IMR-90 (cell line): ENCODE measurements at regions not wholly inside any gene's neighbourhood (a gene's known extent, or its start where the extent isn't known, plus 50 kb on each side); places are given as distances from the start of the nearest gene placed in this dataset.

Experiments used
- ATAC-seq: fragments of 200-7000 bp; cut with Tn5 transposase; 2 replicates; pipeline ENCODE4 v1.9.1; 2020; ENCODE audit warnings: low read depth, mild to moderate bottlenecking, moderate library complexity
- BruUV-seq: library from RNA; stranded (reverse); fragments of 400-500 nt; replicated peaks from 2 replicates; lab custom pipeline; 2021; lab: Mats Ljungman, UMichigan
- CTCF ChIA-PET: fragments of 300-600 bp; formaldehyde crosslinking; extraction: SDS; loops from one replicate; lab custom pipeline; 2021; ENCODE audit warnings: antibody characterized with exemption; lab: Yijun Ruan, JAX
- POLR2A ChIA-PET: fragments of 300-600 bp; sonication (Branson Sonifier 250); formaldehyde crosslinking; loops from one replicate; lab custom pipeline; 2022; ENCODE audit warnings: antibody characterized with exemption; ENCODE audit not compliant: unreplicated experiment; lab: Charles Lee
- DNase-seq: peaks from one replicate; pipeline ENCODE4 v3.0.0; 2013
- H2AFZ ChIP-seq: replicated peaks from 2 replicates; pipeline ENCODE3; 2013; ENCODE audit warnings: low read length, mild to moderate bottlenecking; ENCODE audit not compliant: poor library complexity
- H2AK5ac ChIP-seq: 2 replicates; pipeline ENCODE4 v1.6.1; 2013; ENCODE audit warnings: low read depth, low read length, inconsistent platforms
- H2AK9ac ChIP-seq: replicated peaks from 2 replicates; pipeline ENCODE3; 2013; ENCODE audit warnings: mild to moderate bottlenecking, low read depth, low read length, moderate library complexity; ENCODE audit not compliant: poor library complexity
- H2BK120ac ChIP-seq: 2 replicates; pipeline ENCODE4 v1.6.1; 2013; ENCODE audit warnings: low read depth, low read length, inconsistent platforms
- H2BK15ac ChIP-seq: 3 replicates; pipeline ENCODE4 v1.6.1; 2013; ENCODE audit warnings: low read depth, low read length, inconsistent platforms
- H2BK20ac ChIP-seq: 2 replicates; pipeline ENCODE4 v1.6.1; 2013; ENCODE audit warnings: low read depth, mild to moderate bottlenecking, inconsistent platforms, low read length, moderate library complexity
- H2BK5ac ChIP-seq: 2 replicates; pipeline ENCODE4 v1.6.1; 2013; ENCODE audit warnings: mild to moderate bottlenecking, low read depth, low read length, inconsistent platforms; ENCODE audit not compliant: poor library complexity, severe bottlenecking
- H3K14ac ChIP-seq: replicated peaks from 2 replicates; pipeline ENCODE4 v1.6.1; 2013; ENCODE audit warnings: low read depth, low read length, inconsistent platforms
- H3K18ac ChIP-seq: 2 replicates; pipeline ENCODE4 v1.6.1; 2013; ENCODE audit warnings: low read depth, low read length, control low read depth
- H3K23ac ChIP-seq: 2 replicates; pipeline ENCODE4 v1.6.1; 2013; ENCODE audit warnings: low read depth, low read length, inconsistent platforms
- H3K27ac ChIP-seq: 2 replicates; pipeline ENCODE4 v1.5.1; 2013; ENCODE audit warnings: mild to moderate bottlenecking, control low read depth, low read length; ENCODE audit not compliant: insufficient read depth
- H3K27me3 ChIP-seq: 2 replicates; pipeline ENCODE4 v1.6.1; 2013; ENCODE audit warnings: low read length; ENCODE audit not compliant: control insufficient read depth, insufficient read depth
- H3K36me3 ChIP-seq: 2 replicates; pipeline ENCODE4 v1.6.1; 2013; ENCODE audit warnings: low read length, mixed read lengths; ENCODE audit not compliant: control insufficient read depth, insufficient read depth
- H3K4ac ChIP-seq: 2 replicates; pipeline ENCODE4 v1.6.1; 2013; ENCODE audit warnings: low read depth, low read length, inconsistent platforms
- H3K4me1 ChIP-seq: 2 replicates; pipeline ENCODE4 v1.6.1; 2013; ENCODE audit warnings: low read length, mixed read lengths; ENCODE audit not compliant: control insufficient read depth, insufficient read depth
- H3K4me2 ChIP-seq: 2 replicates; pipeline ENCODE4 v1.6.1; 2013; ENCODE audit warnings: low read depth, mild to moderate bottlenecking, control low read depth, low read length, moderate library complexity
- H3K4me3 ChIP-seq: 2 replicates; pipeline ENCODE4 v1.5.1; 2013; ENCODE audit warnings: low read depth, mild to moderate bottlenecking, control low read depth, low read length, moderate library complexity; ENCODE audit not compliant: insufficient read depth
- H3K56ac ChIP-seq: 2 replicates; pipeline ENCODE4 v1.6.1; 2013; ENCODE audit warnings: low read length, inconsistent platforms; ENCODE audit not compliant: insufficient read depth; ENCODE audit errors: extremely low read depth
- H3K79me1 ChIP-seq, 2 experiments: 2 replicates each; pipeline ENCODE4 v1.6.1; 2013; ENCODE audit warnings: low read length in 2 of 2, inconsistent platforms in 1 of 2, low read depth in 1 of 2
- H3K9ac ChIP-seq: 2 replicates; pipeline ENCODE4 v1.6.1; 2013; ENCODE audit warnings: low read depth, low read length, control low read depth
- H3K9me1 ChIP-seq: 2 replicates; pipeline ENCODE4 v1.6.1; 2013; ENCODE audit warnings: low read length, inconsistent platforms; ENCODE audit not compliant: insufficient read depth
- H3K9me3 ChIP-seq: 2 replicates; pipeline ENCODE4 v1.6.1; 2013; ENCODE audit warnings: low read length; ENCODE audit not compliant: control insufficient read depth, insufficient read depth
- H4K20me1 ChIP-seq: 2 replicates; pipeline ENCODE4 v1.6.1; 2013; ENCODE audit warnings: low read length, inconsistent platforms; ENCODE audit not compliant: insufficient read depth
- H4K5ac ChIP-seq: 2 replicates; pipeline ENCODE4 v1.6.1; 2013; ENCODE audit warnings: mild to moderate bottlenecking, low read depth, low read length, control low read depth
- H4K8ac ChIP-seq, 2 experiments: 2 replicates each; pipeline ENCODE4 v1.6.1; 2013; ENCODE audit warnings: low read depth in 2 of 2, low read length in 2 of 2, control low read depth in 1 of 2, inconsistent platforms in 1 of 2
- H4K91ac ChIP-seq: 2 replicates; pipeline ENCODE4 v1.6.1; 2013; ENCODE audit warnings: low read depth, low read length, inconsistent platforms; ENCODE audit not compliant: insufficient read depth
- BHLHE40 ChIP-seq: fragments of 150-350 bp; IDR thresholded peaks from 2 replicates; pipeline ENCODE4 v1.6.1; 2016; ENCODE audit warnings: mild to moderate bottlenecking, low read depth, low read length
- CEBPB ChIP-seq: IDR thresholded peaks from 2 replicates; pipeline ENCODE4 v1.6.1; 2012; ENCODE audit warnings: low read depth, low read length, improper control_type of control experiment
- CHD1 ChIP-seq: IDR thresholded peaks from 2 replicates; pipeline ENCODE4 v1.6.1; 2012; ENCODE audit warnings: low read depth, low read length, improper control_type of control experiment
- FOS ChIP-seq: fragments of 150-350 bp; IDR thresholded peaks from 2 replicates; pipeline ENCODE4 v1.6.1; 2016; ENCODE audit warnings: low read depth, low read length
- MAFK ChIP-seq: IDR thresholded peaks from 2 replicates; pipeline ENCODE4 v1.6.1; 2012; ENCODE audit warnings: low read depth, low read length, improper control_type of control experiment
- MAZ ChIP-seq: IDR thresholded peaks from 2 replicates; pipeline ENCODE4 v1.6.1; 2012; ENCODE audit warnings: low read depth, mild to moderate bottlenecking, low read length, improper control_type of control experiment, moderate library complexity, borderline replicate concordance
- MXI1 ChIP-seq: IDR thresholded peaks from 2 replicates; pipeline ENCODE4 v1.6.1; 2012; ENCODE audit warnings: low read depth, mild to moderate bottlenecking, low read length, moderate library complexity, borderline replicate concordance
- NFE2L2 ChIP-seq: fragments of 150-350 bp; IDR thresholded peaks from 2 replicates; pipeline ENCODE4 v1.6.1; 2016; ENCODE audit warnings: low read depth, mild to moderate bottlenecking, low read length
- POLR2A ChIP-seq: IDR thresholded peaks from 2 replicates; pipeline ENCODE4 v1.6.1; 2012; ENCODE audit warnings: mild to moderate bottlenecking, low read depth, low read length
- RAD21 ChIP-seq: IDR thresholded peaks from 2 replicates; pipeline ENCODE4 v1.6.1; 2012; ENCODE audit warnings: low read length, improper control_type of control experiment
- RCOR1 ChIP-seq: IDR thresholded peaks from 2 replicates; pipeline ENCODE4 v1.6.1; 2012; ENCODE audit warnings: mild to moderate bottlenecking, low read length, improper control_type of control experiment; ENCODE audit not compliant: insufficient replicate concordance
- RFX5 ChIP-seq: IDR thresholded peaks from 2 replicates; pipeline ENCODE4 v1.8.0; 2012; ENCODE audit warnings: low read depth, mild to moderate bottlenecking, low read length, moderate library complexity
- SMC3 ChIP-seq: fragments of 150-350 bp; IDR thresholded peaks from 2 replicates; pipeline ENCODE4 v1.6.1; 2016; ENCODE audit warnings: low read depth, mild to moderate bottlenecking, antibody characterized with exemption, low read length, moderate library complexity
- WGBS, 2 experiments: methylation state at CpG; one replicate each; pipeline versions ENCODE4 v1.1.5 to v1.1.7; 2013; ENCODE audit warnings: missing lambda C conversion rate in 2 of 2; ENCODE audit not compliant: insufficient read length in 1 of 2; ENCODE audit errors: extremely low coverage in 2 of 2; 5-methylcytosine and 5-hydroxymethylcytosine counted together
- dilution Hi-C: fragments of 300-500 bp; cut with HindIII; formaldehyde crosslinking; loops from one replicate; pipeline ENCODE4 v1.14.3; 2018; ENCODE audit warnings: low sequenced_read_pairs; ENCODE audit not compliant: unreplicated experiment
- in situ Hi-C: fragments of 300-500 bp; cut with MboI; formaldehyde crosslinking; loops from 3 replicates; pipeline ENCODE4 v1.14.3; 2019; ENCODE audit warnings: low sequenced_read_pairs, inconsistent platforms, mixed read lengths
- intact Hi-C: fragments of 100-400 bp; cut with micrococcal nuclease; formaldehyde crosslinking; loops from 2 replicates; pipeline ENCODE4 v1.10.0; 2022
- TF ChIP-seq, protein P1 (sequence below): fragments of 150-350 bp; IDR thresholded peaks from 2 replicates; pipeline ENCODE4 v1.6.1; 2016; ENCODE audit warnings: low read depth, mild to moderate bottlenecking, low read length, moderate library complexity, borderline replicate concordance
- TF ChIP-seq, protein P2 (sequence below): conservative IDR thresholded peaks from 2 replicates; pipeline ENCODE4 v1.5.1; 2012; ENCODE audit warnings: mild to moderate bottlenecking, low read depth, low read length, improper control_type of control experiment
- TF ChIP-seq, protein P3 (sequence below): fragments of 150-350 bp; IDR thresholded peaks from 2 replicates; pipeline ENCODE4 v1.6.1; 2017; ENCODE audit warnings: mild to moderate bottlenecking, antibody characterized with exemption, low read length, low read depth

DNA sequence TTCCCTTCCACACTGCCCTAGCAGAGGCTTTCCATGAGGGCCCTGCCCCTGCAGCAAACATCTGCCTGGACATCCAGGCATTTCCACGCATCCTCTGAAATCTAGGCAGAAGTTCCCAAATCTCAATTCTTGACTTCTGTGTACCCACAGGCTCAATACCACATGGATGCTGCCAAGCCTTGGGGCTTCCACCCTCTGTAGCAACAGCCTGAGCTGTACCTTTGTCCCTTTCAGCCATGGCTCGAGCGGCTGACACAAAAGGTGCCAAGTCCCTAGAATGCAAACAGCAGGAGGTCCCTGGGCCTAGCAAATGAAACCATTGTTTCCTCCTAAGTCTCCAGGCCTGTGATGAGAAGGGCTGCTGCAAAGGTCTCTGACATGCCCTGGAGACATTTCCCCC, 744.5 kb upstream of the LINC00305 start:
- Histone ChIP-seq H3K14ac (no peak overlapping the region), H3K4me3 (no peak overlapping the region), H4K91ac (no peak overlapping the region), H2BK20ac (no peak overlapping the region), H3K4me2 (no peak overlapping the region), H3K56ac (no peak overlapping the region), H3K36me3 (no peaks in the 10 kb centered on the region), H3K4ac (no peak overlapping the region), H2AK9ac (no peak overlapping the region), H3K9ac (no peak overlapping the region), H3K79me1 (no peaks in the 10 kb centered on the region), H3K23ac (no peak overlapping the region), H2BK15ac (no peak overlapping the region), H3K4me1 (no peaks in the 10 kb centered on the region), H2AFZ (no peak overlapping the region), H3K9me1 (no peaks in the 10 kb centered on the region), H2BK120ac (no peak overlapping the region), H4K5ac (no peak overlapping the region), H3K27ac (no peak overlapping the region), H4K8ac (no peak overlapping the region), H3K18ac (no peak overlapping the region), H3K9me3 (peaks cover 3% of the 10 kb centered on the region; the same call in 1 of the 2 replicates), H2BK5ac (no peak overlapping the region), H3K27me3 (no peaks in the 10 kb centered on the region), H4K20me1 (no peaks in the 10 kb centered on the region), H2AK5ac (no peak overlapping the region)
- CTCF ChIA-PET = no interaction called here
- ATAC-seq (no peak), DNase-seq (no peak)
- POLR2A ChIA-PET = no interaction called here
- BruUV-seq = no TSS peak
- no peak for TF ChIP-seq RCOR1
- TF ChIP-seq FOS = no peak
- TF ChIP-seq POLR2A = no peak
- TF ChIP-seq CHD1 = no peak
- TF ChIP-seq NFE2L2 = no peak
- TF ChIP-seq RFX5 = no peak
- TF ChIP-seq BHLHE40 = no peak
- no peak for TF ChIP-seq CEBPB
- no peak for TF ChIP-seq RAD21
- no peak for TF ChIP-seq MAZ
- TF ChIP-seq MAFK = no peak
- TF ChIP-seq, protein P1, sequence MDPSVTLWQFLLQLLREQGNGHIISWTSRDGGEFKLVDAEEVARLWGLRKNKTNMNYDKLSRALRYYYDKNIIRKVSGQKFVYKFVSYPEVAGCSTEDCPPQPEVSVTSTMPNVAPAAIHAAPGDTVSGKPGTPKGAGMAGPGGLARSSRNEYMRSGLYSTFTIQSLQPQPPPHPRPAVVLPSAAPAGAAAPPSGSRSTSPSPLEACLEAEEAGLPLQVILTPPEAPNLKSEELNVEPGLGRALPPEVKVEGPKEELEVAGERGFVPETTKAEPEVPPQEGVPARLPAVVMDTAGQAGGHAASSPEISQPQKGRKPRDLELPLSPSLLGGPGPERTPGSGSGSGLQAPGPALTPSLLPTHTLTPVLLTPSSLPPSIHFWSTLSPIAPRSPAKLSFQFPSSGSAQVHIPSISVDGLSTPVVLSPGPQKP = no peak
- TF ChIP-seq SMC3 = no peak
- TF ChIP-seq, protein P2, sequence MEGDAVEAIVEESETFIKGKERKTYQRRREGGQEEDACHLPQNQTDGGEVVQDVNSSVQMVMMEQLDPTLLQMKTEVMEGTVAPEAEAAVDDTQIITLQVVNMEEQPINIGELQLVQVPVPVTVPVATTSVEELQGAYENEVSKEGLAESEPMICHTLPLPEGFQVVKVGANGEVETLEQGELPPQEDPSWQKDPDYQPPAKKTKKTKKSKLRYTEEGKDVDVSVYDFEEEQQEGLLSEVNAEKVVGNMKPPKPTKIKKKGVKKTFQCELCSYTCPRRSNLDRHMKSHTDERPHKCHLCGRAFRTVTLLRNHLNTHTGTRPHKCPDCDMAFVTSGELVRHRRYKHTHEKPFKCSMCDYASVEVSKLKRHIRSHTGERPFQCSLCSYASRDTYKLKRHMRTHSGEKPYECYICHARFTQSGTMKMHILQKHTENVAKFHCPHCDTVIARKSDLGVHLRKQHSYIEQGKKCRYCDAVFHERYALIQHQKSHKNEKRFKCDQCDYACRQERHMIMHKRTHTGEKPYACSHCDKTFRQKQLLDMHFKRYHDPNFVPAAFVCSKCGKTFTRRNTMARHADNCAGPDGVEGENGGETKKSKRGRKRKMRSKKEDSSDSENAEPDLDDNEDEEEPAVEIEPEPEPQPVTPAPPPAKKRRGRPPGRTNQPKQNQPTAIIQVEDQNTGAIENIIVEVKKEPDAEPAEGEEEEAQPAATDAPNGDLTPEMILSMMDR = no peak
- no peak for TF ChIP-seq MXI1
- TF ChIP-seq, protein P3, sequence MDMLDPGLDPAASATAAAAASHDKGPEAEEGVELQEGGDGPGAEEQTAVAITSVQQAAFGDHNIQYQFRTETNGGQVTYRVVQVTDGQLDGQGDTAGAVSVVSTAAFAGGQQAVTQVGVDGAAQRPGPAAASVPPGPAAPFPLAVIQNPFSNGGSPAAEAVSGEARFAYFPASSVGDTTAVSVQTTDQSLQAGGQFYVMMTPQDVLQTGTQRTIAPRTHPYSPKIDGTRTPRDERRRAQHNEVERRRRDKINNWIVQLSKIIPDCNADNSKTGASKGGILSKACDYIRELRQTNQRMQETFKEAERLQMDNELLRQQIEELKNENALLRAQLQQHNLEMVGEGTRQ = no peak
- in situ Hi-C loops = loop anchor here (25.0 kb wide), 1 partner anchor 106 kb away; no protein-coding TSS in a partner anchor
- dilution Hi-C loops = no loop called here
- WGBS, 2 experiments = 80% methylated on average over 1 of the region's 3 CpGs; no CpG with 5 or more reads in 1 of the 2 experiments
- intact Hi-C loops = no loop called here
